Common myeloid progenitor, CD34-positive (primary cell): ENCODE measurements at regions not wholly inside any gene's neighbourhood (a gene's known extent, or its start where the extent isn't known, plus 50 kb on each side); places are given as distances from the start of the nearest gene placed in this dataset.
A peak's percentile ranks its signal among the peaks of the same experiment; 100 is the strongest.

Experiments
- CTCF ChIA-PET: fragments of 350-600 bp; sonication (Branson Sonifier 250); formaldehyde crosslinking; loops from one replicate; lab custom pipeline; 2021; ENCODE audit warnings: antibody characterized with exemption; lab: Charles Lee
- POLR2A ChIA-PET: fragments of 350-600 bp; sonication (Branson Sonifier 250); formaldehyde crosslinking; loops from one replicate; lab custom pipeline; 2021; ENCODE audit warnings: antibody characterized with exemption; lab: Charles Lee
- DNase-seq, 3 donors: peaks; one replicate each; pipeline versions ENCODE4 v3.0.0 to v3.0.0-alpha.2; 2013
- H3K27ac ChIP-seq, 2 experiments: 1 replicate in 1 of 2; 2 replicates in 1 of 2; pipeline ENCODE4 v1.7.0; 2013; ENCODE audit warnings: inconsistent platforms in 2 of 2, low read length in 2 of 2, mild to moderate bottlenecking in 2 of 2, low read depth in 1 of 2, moderate library complexity in 1 of 2; ENCODE audit not compliant: severe bottlenecking in 2 of 2, insufficient read depth in 1 of 2, poor library complexity in 1 of 2
- H3K27me3 ChIP-seq, 5 experiments: replicated peaks in 2 of 5; 1 replicate in 3 of 5; 2 replicates in 2 of 5; pipeline versions ENCODE4 v1.6.1 to v1.7.0; 2013; ENCODE audit warnings: low read length in 4 of 5, mild to moderate bottlenecking in 2 of 5, moderate library complexity in 2 of 5, inconsistent platforms in 1 of 5; ENCODE audit not compliant: insufficient read depth in 5 of 5, control insufficient read depth in 4 of 5
- H3K36me3 ChIP-seq, 4 experiments: 1 replicate in 2 of 4; 2 replicates in 2 of 4; pipeline versions ENCODE4 v1.6.1 to v1.7.0; 2013; ENCODE audit warnings: low read length in 3 of 4, control low read depth in 1 of 4, mild to moderate bottlenecking in 1 of 4; ENCODE audit not compliant: control insufficient read depth in 4 of 4, insufficient read depth in 4 of 4
- H3K4me1 ChIP-seq, 4 experiments: 1 replicate in 3 of 4; 2 replicates in 1 of 4; pipeline versions ENCODE4 v1.6.1 to v1.7.1; 2013; ENCODE audit warnings: low read length in 3 of 4, mild to moderate bottlenecking in 3 of 4, control low read depth in 1 of 4, inconsistent platforms in 1 of 4, moderate library complexity in 1 of 4; ENCODE audit not compliant: control insufficient read depth in 4 of 4, insufficient read depth in 4 of 4; ENCODE audit errors: control extremely low read depth in 1 of 4
- H3K4me3 ChIP-seq, 7 experiments: 1 replicate in 4 of 7; 2 replicates in 3 of 7; pipeline versions ENCODE4 v1.5.1 to v1.7.0; 2013; ENCODE audit warnings: mild to moderate bottlenecking in 7 of 7, low read length in 6 of 7, moderate library complexity in 6 of 7, inconsistent platforms in 2 of 7, low read depth in 2 of 7, control low read depth in 1 of 7; ENCODE audit not compliant: insufficient read depth in 4 of 7, control insufficient read depth in 1 of 7; ENCODE audit errors: extremely low read depth in 1 of 7
- H3K9me3 ChIP-seq, 5 experiments: 1 replicate in 4 of 5; 2 replicates in 1 of 5; pipeline versions ENCODE4 v1.6.1 to v1.7.1; 2013; ENCODE audit warnings: low read length in 4 of 5, mild to moderate bottlenecking in 2 of 5, inconsistent platforms in 1 of 5, low read depth in 1 of 5, moderate library complexity in 1 of 5; ENCODE audit not compliant: control insufficient read depth in 4 of 5, insufficient read depth in 2 of 5; ENCODE audit errors: control extremely low read depth in 1 of 5
- WGBS: methylation state at CpG from one replicate; pipeline ENCODE4 v1.1.5; 2013; ENCODE audit not compliant: insufficient coverage; 5-methylcytosine and 5-hydroxymethylcytosine counted together

- H3K9me3 ChIP-seq, result peaks cover 0 to 6% (median 4%) of the 10 kb centered on the region in 5 experiments
- DNase-seq, result no peak
- POLR2A ChIA-PET, result no interaction called here
- H3K27me3 ChIP-seq, result peaks cover 0 to 3% (median 0%) of the 10 kb centered on the region in 5 experiments
- no peak overlapping the region for H3K27ac ChIP-seq
- no peak overlapping the region for H3K4me3 ChIP-seq
- H3K4me1 ChIP-seq, result no peaks in the 10 kb centered on the region
- no peaks in the 10 kb centered on the region for H3K36me3 ChIP-seq
- CTCF ChIA-PET, result interaction anchor here (1.5 kb wide), 1 partner anchor 12 kb away, joined by 4 read pairs; no protein-coding TSS in a partner anchor
- WGBS, result 100% methylated on average over 1 of the region's 2 CpGs
Observed at GRCh38 chr12:90069711-90070110, 361.1 kb upstream of the ATP2B1 start.

GRCh38 chr12:90067791-90068190 is 359.2 kb upstream of the ATP2B1 start:
- CTCF ChIA-PET, result interaction anchor here (0.7 kb wide), 1 partner anchor 11 kb away, joined by 3 read pairs; no protein-coding TSS in a partner anchor
- POLR2A ChIA-PET, result no interaction called here
- no peak overlapping the region for H3K27ac ChIP-seq
- H3K4me3 ChIP-seq, result no peak overlapping the region
- no peaks in the 10 kb centered on the region for H3K4me1 ChIP-seq
- no peak for DNase-seq
- H3K9me3 ChIP-seq, result peaks cover 0 to 6% (median 4%) of the 10 kb centered on the region in 5 experiments
- WGBS, result 86% methylated on average over 1 of the region's 1 CpG
- H3K27me3 ChIP-seq, result no peaks in the 10 kb centered on the region
- H3K36me3 ChIP-seq, result no peaks in the 10 kb centered on the region

DNA sequence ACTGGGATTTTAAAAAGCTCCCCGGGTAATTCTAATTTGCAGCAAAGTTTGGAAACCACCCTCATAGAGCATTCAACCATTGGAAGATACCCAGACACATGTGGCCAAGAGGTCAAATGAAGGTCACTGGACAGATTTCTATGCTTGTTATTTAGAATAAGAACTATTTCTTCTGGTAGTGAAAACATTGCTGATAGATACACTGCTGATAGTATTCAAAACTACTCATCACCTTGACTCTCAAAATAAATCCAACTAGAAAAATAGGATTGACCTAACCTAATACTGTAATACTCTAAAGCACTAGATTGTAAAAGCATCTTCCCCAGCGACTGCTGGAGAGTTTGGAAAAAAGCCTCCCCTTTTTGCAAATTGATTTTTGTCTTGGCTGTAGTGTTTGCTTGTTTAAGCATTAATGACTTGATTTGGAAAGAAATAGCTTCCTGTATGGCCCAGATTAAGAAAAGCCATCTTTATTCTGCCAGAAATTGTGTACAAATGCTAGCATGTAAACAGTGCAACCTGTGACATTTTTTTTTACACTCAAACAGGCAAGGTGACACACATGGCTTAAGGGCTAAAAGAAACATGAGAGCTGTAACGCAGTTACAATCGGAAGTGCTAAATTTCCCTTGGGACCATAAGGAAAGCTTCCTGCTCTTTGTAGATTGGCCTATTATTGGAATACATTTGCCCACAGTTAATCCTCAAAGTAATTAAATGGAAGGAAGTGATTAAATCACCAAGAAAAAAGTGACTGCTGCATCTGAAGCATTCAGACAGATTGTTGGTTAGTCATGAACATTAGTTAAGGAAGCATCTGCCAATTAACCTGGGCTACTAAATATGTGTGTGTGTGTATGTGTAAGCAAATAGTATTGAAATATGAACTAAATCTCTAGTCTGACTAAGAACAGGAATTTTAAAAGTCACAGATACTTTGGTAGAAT is 356.5 kb upstream of the ATP2B1 start:
- Histone ChIP-seq H3K4me3 (no peak overlapping the region), H3K4me1 (no peaks in the 10 kb centered on the region), H3K36me3 (no peaks in the 10 kb centered on the region), H3K9me3 (peaks cover 0 to 4% (median 0%) of the 10 kb centered on the region in 5 experiments), H3K27ac (no peak overlapping the region), H3K27me3 (no peaks in the 10 kb centered on the region)
- WGBS, result 100% methylated on average over 1 of the region's 4 CpGs
- DNase-seq, result peak in 2 of 3 donors; percentile 19 to 30
- POLR2A ChIA-PET, result no interaction called here
- CTCF ChIA-PET, result interaction anchor here (1.6 kb wide), 1 partner anchor 12 kb away, joined by 4 read pairs; no protein-coding TSS in a partner anchor

DNA sequence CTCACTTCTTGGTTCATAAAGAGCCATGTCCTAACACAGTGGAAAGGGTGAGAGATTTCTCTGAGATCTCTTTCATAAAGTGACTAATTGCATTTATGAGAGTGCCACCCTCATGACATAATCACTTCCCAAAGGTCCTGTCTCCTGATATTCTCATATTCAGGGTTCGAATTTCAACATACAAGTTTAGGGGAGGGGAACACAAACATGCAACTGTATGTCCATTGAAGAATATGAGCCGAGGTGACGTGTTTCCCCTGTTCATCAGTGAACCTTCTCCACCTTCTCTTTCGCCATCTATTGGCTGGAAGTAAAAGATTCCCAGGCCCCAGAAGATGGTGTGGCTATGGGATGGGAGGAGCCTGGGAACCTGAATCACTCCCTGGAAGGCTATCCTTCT is 354.2 kb upstream of the ATP2B1 start:
- WGBS, result no CpG with 5 or more reads among the region's 4 CpGs
- no peak overlapping the region for H3K4me3 ChIP-seq
- H3K27ac ChIP-seq, result no peak overlapping the region
- no peaks in the 10 kb centered on the region for H3K4me1 ChIP-seq
- H3K27me3 ChIP-seq, result no peaks in the 10 kb centered on the region
- H3K36me3 ChIP-seq, result no peaks in the 10 kb centered on the region
- H3K9me3 ChIP-seq, result no peaks in the 10 kb centered on the region
- CTCF ChIA-PET, result no interaction called here
- DNase-seq, result no peak
- POLR2A ChIA-PET, result no interaction called here

- H3K36me3 ChIP-seq, result no peaks in the 10 kb centered on the region
Observed at GRCh38 chr12:90061809-90062208, 353.2 kb upstream of the ATP2B1 start.

GRCh38 chr12:90060031-90060430 is 351.4 kb upstream of the ATP2B1 start:
- ChIA-PET CTCF (no interaction called here), POLR2A (no interaction called here)
- WGBS, result no CpG with 5 or more reads among the region's 1 CpG
- Histone ChIP-seq H3K9me3 (no peaks in the 10 kb centered on the region), H3K4me3 (no peak overlapping the region), H3K4me1 (no peaks in the 10 kb centered on the region), H3K36me3 (no peaks in the 10 kb centered on the region), H3K27me3 (no peaks in the 10 kb centered on the region), H3K27ac (no peak overlapping the region)
- DNase-seq, result no peak

More at GRCh38 chr12:90061809-90062208, 353.2 kb upstream of the ATP2B1 start:
- 100% methylated on average over 1 of the region's 2 CpGs for WGBS
- Histone ChIP-seq H3K27me3 (no peaks in the 10 kb centered on the region), H3K4me3 (no peak overlapping the region), H3K9me3 (no peaks in the 10 kb centered on the region), H3K4me1 (no peaks in the 10 kb centered on the region), H3K27ac (no peak overlapping the region)
- ChIA-PET CTCF (no interaction called here), POLR2A (no interaction called here)
- no peak for DNase-seq

DNA sequence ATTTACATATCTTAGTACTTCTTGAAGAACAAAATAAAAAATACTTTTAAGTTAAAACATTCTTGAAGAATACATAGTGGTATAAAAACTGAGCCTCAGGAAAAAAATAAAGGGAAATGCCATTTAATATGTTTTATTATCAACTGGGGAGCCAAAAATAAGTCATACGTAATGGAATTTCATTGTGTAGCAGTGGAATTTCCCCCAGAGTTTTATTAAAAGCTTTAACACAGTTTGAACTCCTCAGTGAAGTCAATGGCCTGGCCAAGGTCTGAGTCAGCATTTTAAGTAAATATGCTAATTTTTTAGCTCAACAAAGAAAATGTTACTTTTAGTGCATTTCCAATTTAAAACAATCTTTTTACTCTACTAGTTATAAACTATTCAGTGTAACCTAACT is 350.1 kb upstream of the ATP2B1 start:
- H3K4me3 ChIP-seq, result no peak overlapping the region
- no peaks in the 10 kb centered on the region for H3K27me3 ChIP-seq
- H3K4me1 ChIP-seq, result no peaks in the 10 kb centered on the region
- H3K27ac ChIP-seq, result no peak overlapping the region
- DNase-seq, result no peak
- POLR2A ChIA-PET, result no interaction called here
- CTCF ChIA-PET, result no interaction called here
- no peaks in the 10 kb centered on the region for H3K9me3 ChIP-seq
- H3K36me3 ChIP-seq, result no peaks in the 10 kb centered on the region
- no CpG with 5 or more reads among the region's 1 CpG for WGBS
